GM21381 (cell line): ENCODE measurements at regions not wholly inside any gene's neighbourhood (a gene's known extent, or its start where the extent isn't known, plus 50 kb on each side); places are given as distances from the start of the nearest gene placed in this dataset.
A peak's percentile ranks its signal among the peaks of the same experiment; 100 is the strongest.

Source experiments
- ATAC-seq: cut with Tn5 transposase; IDR thresholded peaks from one replicate; pipeline ENCODE4 v1.9.1; 2021; ENCODE audit warnings: mild to moderate bottlenecking, moderate library complexity; ENCODE audit not compliant: unreplicated experiment

- no peak for ATAC-seq
Observed at GRCh38 chr10:117427356-117427755, 52.1 kb upstream of the PDZD8 start.

GRCh38 chr10:117425974-117426566 is 50.8 kb upstream of the PDZD8 start:
- ATAC-seq, result peak; percentile 76

GRCh38 chr10:117424883-117425649 is 49.8 kb upstream of the PDZD8 start:
- ATAC-seq, result no peak
